ENCODE measurements at regions not wholly inside any gene's neighbourhood (a gene's known extent, or its start where the extent isn't known, plus 50 kb on each side); places are given as distances from the start of the nearest gene placed in this dataset.

GRCh38 chr13:88436974-88437373 is 765.8 kb downstream of the SLITRK5 start:
- TF ChIP-seq POLR2AphosphoS5 (IDR thresholded peaks at IDR 0.05; ENCODE audit: low read depth) (no peak), GABPA (IDR thresholded peaks at IDR 0.05; ENCODE audit: low read depth) (no peak), REST (IDR thresholded peaks at IDR 0.05; ENCODE audit: insufficient replicate concordance, low read depth) (no peak), SPI1 (IDR thresholded peaks at IDR 0.05; ENCODE audit: borderline replicate concordance, low read depth) (no peak)
- TF ChIP-seq, protein P1, sequence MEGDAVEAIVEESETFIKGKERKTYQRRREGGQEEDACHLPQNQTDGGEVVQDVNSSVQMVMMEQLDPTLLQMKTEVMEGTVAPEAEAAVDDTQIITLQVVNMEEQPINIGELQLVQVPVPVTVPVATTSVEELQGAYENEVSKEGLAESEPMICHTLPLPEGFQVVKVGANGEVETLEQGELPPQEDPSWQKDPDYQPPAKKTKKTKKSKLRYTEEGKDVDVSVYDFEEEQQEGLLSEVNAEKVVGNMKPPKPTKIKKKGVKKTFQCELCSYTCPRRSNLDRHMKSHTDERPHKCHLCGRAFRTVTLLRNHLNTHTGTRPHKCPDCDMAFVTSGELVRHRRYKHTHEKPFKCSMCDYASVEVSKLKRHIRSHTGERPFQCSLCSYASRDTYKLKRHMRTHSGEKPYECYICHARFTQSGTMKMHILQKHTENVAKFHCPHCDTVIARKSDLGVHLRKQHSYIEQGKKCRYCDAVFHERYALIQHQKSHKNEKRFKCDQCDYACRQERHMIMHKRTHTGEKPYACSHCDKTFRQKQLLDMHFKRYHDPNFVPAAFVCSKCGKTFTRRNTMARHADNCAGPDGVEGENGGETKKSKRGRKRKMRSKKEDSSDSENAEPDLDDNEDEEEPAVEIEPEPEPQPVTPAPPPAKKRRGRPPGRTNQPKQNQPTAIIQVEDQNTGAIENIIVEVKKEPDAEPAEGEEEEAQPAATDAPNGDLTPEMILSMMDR (IDR thresholded peaks at IDR 0.05; ENCODE audit: insufficient read depth, low read length) = no peak
